ENCODE measurements at regions not wholly inside any gene's neighbourhood (a gene's known extent, or its start where the extent isn't known, plus 50 kb on each side); places are given as distances from the start of the nearest gene placed in this dataset.

DNA sequence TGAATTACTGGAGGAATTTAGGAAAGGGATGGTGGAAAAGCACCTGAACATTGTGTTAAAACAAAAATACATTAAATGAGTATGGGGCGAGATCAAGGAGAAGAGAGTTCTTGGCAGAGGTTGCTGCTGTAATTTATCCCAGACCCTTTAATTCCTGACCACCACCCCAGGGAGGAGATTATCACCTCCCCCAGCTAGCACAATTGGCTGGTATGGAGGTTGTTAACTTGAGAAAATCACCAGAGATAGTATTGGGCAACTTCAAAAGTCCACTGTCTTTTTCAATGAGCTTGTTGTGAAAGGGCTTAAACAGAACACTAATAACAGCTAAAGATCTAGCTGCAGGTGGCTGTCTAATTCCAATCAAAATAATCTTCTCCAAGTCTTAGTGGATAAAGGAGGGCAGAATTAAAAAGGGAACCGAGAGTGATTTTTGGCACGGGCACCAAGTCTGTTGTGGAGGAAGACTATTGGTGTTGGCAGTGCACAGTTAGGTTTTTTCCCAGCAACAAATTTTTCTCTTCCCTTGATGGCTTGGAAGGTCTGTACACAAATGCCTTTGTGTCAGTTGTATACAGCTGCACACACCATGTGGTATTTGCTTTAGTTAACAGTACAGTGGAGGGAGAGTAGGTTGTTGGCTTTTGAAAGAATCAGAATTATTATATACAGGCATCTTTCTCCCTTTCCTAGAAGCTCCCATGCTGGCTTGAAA is 289.5 kb downstream of the SLC4A3 start:
- Histone ChIP-seq H3K27ac (no peak overlapping the region), H3K9me3 (replicated peaks) (no peaks in the 10 kb centered on the region), H3K27me3 (replicated peaks) (no peaks in the 10 kb centered on the region), H3K4me3 (no peak overlapping the region), H3K36me3 (no peaks in the 10 kb centered on the region), H3K4me1 (replicated peaks) (no peaks in the 10 kb centered on the region)
- no peak for DNase-seq (ENCODE audit: low read depth in 1 of 2, low spot score in 2 of 2)

DNA sequence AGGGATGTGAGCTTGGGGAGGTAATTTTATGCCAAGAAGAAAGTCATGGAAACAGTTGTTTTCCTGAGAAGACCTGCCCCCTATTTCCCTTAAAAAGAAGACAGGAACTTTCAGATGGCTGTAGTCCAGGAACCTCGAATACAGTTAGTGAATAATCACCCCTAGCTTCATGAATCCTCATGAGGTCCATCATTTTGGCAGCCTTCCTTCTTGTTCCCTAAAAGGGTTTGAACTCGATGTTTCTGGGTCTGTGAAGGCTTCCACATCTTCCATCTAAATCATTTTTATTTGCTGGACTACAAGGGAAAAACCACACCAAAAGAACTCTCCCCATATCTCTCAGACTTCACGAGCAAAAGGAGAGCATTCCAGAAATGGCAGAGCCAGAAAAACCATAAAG is 290.8 kb downstream of the SLC4A3 start:
- Histone ChIP-seq H3K4me3 (no peak overlapping the region), H3K27ac (no peak overlapping the region), H3K27me3 (replicated peaks) (no peaks in the 10 kb centered on the region), H3K9me3 (replicated peaks) (no peaks in the 10 kb centered on the region), H3K36me3 (no peaks in the 10 kb centered on the region), H3K4me1 (replicated peaks) (no peaks in the 10 kb centered on the region)
- DNase-seq (ENCODE audit: low read depth in 1 of 2, low spot score in 2 of 2) = no peak

DNA sequence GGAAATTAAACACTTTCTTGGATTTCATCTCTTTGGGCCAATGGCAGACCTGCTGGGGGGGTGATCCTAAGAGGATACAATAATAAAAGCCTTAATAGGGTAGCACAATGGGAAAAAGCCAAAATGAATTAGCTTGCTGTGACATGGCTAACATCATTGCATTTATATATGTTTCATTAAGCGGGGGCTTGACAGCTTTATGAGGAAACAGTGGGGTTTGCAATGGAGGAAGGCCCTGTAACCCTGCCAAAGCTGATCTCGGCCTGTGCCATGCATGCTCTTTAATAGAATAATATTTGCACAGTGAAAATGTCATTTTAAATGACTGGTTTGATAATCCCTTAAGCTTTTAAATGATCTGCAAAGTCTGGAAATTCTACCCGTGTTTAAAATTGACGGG is 291.5 kb downstream of the SLC4A3 start:
- no peaks in the 10 kb centered on the region for H3K36me3 ChIP-seq
- no peak overlapping the region for H3K27ac ChIP-seq
- H3K27me3 ChIP-seq (replicated peaks) = no peaks in the 10 kb centered on the region
- H3K9me3 ChIP-seq (replicated peaks) = no peaks in the 10 kb centered on the region
- no peak overlapping the region for H3K4me3 ChIP-seq
- H3K4me1 ChIP-seq (replicated peaks) = no peaks in the 10 kb centered on the region
- no peak for DNase-seq (ENCODE audit: low read depth in 1 of 2, low spot score in 2 of 2)

DNA sequence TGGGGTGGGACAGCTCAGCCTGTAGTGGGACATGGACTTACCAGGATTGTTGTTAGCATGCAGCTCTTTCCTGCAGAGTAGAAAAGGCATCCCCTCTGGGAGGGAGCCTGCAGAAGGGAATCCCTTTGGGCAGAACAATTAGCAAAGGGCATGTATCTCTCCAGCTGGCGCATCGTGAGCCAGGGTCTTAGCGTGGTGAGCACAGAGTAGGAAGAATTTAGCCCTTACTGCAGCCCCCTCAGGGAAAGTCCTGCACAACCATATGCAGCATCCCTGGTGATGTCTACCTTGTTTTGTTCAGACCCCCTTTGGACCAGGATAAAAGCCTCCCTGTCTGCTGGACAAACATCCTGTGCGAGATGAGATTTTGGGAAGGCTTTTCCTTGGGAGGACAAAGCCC is 292.1 kb downstream of the SLC4A3 start:
- Histone ChIP-seq H3K9me3 (replicated peaks) (no peaks in the 10 kb centered on the region), H3K4me3 (no peak overlapping the region), H3K4me1 (replicated peaks) (no peaks in the 10 kb centered on the region), H3K36me3 (no peaks in the 10 kb centered on the region), H3K27me3 (replicated peaks) (no peaks in the 10 kb centered on the region), H3K27ac (no peak overlapping the region)
- no peak for DNase-seq (ENCODE audit: low read depth in 1 of 2, low spot score in 2 of 2)

DNA sequence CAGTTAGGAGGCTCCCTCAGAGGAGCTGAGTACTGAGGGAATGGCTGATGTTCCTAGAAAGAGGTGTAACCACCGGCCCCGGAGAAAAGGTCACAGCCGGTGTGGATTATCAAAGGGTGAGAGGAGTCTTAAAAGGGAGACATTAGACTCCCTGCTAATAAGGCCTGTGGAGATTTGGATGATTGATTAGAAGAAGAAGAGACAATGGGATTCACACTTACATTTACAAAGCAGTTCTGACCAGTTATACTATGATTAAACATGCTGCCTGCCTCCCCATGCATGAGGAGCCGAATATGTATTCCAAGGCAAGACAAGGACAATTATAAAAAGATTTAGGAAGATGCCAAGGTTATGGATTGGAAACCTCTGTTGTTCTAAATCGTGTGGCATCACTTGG is 302.4 kb downstream of the SLC4A3 start:
- H3K36me3 ChIP-seq = no peaks in the 10 kb centered on the region
- H3K4me1 ChIP-seq (replicated peaks) = no peaks in the 10 kb centered on the region
- no peaks in the 10 kb centered on the region for H3K9me3 ChIP-seq (replicated peaks)
- H3K27me3 ChIP-seq (replicated peaks) = no peaks in the 10 kb centered on the region
- DNase-seq (ENCODE audit: low read depth in 1 of 2, low spot score in 2 of 2) = no peak
- H3K27ac ChIP-seq = no peak overlapping the region
- H3K4me3 ChIP-seq = no peak overlapping the region

DNA sequence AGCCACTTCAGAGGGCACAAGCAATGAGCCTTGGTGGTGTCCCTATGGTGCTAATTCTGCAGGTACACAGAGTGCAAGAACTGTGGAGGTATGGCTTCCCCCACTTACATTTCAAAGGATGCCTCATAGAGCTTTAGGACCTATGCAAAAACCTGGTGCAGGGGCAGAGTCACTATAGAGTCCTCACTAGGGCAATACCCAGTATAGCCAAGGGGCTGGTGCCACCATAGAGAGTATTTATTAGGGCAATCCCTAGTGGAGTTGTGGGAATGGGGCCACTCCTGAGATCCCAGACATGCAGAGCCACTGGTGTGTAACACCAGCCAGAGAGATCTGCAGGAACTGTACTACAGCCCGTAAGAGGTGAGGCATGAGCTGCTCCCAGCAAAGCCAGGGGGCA is 312.2 kb downstream of the SLC4A3 start:
- Histone ChIP-seq H3K27ac (no peak overlapping the region), H3K4me1 (replicated peaks) (no peaks in the 10 kb centered on the region), H3K9me3 (replicated peaks) (no peaks in the 10 kb centered on the region), H3K4me3 (no peak overlapping the region), H3K27me3 (replicated peaks) (no peaks in the 10 kb centered on the region), H3K36me3 (no peaks in the 10 kb centered on the region)
- no peak for DNase-seq (ENCODE audit: low read depth in 1 of 2, low spot score in 2 of 2)

DNA sequence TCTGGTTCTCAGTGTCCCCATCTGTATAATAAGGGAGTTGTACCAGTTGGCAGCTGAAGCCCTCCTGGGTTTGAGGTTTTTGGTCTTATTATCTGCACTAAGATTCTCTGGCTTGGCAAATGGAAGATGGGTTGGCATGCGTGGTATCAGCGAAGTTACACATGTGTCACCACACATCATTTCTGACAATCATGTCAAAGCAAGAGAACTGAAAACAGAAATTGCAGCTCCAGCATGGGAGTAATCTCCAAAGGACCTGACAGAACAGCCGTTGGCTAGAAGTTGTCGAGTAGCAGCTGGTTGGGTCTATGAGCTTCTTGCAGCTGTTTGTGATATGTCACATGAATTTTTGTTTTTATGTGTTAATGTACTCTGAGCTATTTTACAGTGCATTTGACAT is 317.4 kb downstream of the SLC4A3 start:
- Histone ChIP-seq H3K27me3 (replicated peaks) (no peaks in the 10 kb centered on the region), H3K27ac (no peak overlapping the region)

DNA sequence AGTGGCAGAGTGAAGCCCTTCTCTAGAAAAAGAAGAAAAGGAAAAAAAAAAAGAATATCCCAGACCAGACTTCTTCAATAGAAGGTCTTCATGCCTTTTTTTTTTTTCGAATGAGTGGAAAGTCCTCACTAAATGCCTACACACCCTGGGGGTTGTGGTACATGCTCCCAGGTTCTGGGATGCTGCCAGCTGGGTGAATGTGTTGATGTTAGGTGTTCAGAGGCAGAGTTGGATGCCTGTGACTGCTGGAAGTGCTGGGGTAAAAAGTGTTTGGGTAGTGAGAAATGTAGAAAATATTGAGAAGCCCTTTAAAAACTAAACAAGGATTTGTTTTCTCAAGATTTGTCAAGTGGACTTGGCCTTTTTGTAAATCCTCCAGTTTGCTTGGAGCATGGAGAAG is 318.6 kb downstream of the SLC4A3 start:
- no peak for DNase-seq (ENCODE audit: low read depth in 1 of 2, low spot score in 2 of 2)
- H3K4me1 ChIP-seq (replicated peaks) = peaks cover 7% of the 10 kb centered on the region; the same call in 1 of the 2 replicates
- H3K9me3 ChIP-seq (replicated peaks) = no peaks in the 10 kb centered on the region
- no peak overlapping the region for H3K27ac ChIP-seq
- H3K27me3 ChIP-seq (replicated peaks) = no peaks in the 10 kb centered on the region
- no peak overlapping the region for H3K4me3 ChIP-seq
- H3K36me3 ChIP-seq = no peaks in the 10 kb centered on the region

More for the DNA sequence above, 317.4 kb downstream of the SLC4A3 start:
- Histone ChIP-seq H3K4me3 (no peak overlapping the region), H3K36me3 (no peaks in the 10 kb centered on the region), H3K9me3 (replicated peaks) (no peaks in the 10 kb centered on the region), H3K4me1 (replicated peaks) (peaks cover 7% of the 10 kb centered on the region; the same call in 1 of the 2 replicates)
- no peak for DNase-seq (ENCODE audit: low read depth in 1 of 2, low spot score in 2 of 2)

DNA sequence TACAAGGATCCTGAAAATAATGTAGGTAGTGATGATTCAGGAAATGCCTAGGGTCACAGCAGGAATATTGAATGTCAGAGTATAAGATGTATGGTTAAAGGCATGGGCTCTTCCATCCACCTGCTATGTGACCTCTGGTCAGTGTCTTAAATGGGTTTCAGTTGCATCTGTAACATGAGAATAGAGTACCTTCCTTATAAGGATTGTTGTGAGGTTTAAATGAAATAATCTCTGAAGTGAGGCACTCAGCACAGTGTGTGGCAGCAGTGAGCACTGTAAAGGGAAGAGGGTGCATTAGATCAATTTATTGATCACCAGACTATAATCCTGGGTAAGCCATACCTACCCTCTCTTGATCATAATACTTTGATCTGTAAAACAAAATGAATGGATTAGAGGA is 319.1 kb downstream of the SLC4A3 start:
- no peak overlapping the region for H3K4me3 ChIP-seq
- no peak overlapping the region for H3K27ac ChIP-seq
- peaks cover 7% of the 10 kb centered on the region; the same call in 1 of the 2 replicates for H3K4me1 ChIP-seq (replicated peaks)
- no peaks in the 10 kb centered on the region for H3K9me3 ChIP-seq (replicated peaks)
- no peak for DNase-seq (ENCODE audit: low read depth in 1 of 2, low spot score in 2 of 2)
- no peaks in the 10 kb centered on the region for H3K27me3 ChIP-seq (replicated peaks)
- no peaks in the 10 kb centered on the region for H3K36me3 ChIP-seq

DNA sequence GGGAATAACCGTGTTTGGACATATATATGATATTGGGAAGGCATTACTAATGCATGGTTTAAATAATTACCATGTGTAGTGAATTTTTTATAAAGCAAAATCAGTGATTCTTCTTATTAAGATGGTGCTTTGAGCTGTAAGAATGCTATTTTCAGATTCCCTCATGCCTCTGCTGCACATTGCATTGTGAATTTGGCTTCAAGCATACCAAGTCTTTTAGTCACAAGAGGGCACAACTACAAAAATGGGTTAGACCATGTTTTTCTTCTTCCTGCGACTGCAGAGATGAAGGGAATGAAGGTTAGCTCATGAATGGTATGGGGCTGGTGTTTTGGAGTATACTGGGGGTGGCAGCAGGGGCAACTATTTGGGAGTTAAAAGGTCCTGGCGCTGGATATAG is 320.1 kb downstream of the SLC4A3 start:
- Histone ChIP-seq H3K4me3 (no peak overlapping the region), H3K27ac (no peak overlapping the region), H3K4me1 (replicated peaks) (peaks cover 7% of the 10 kb centered on the region; the same call in 1 of the 2 replicates), H3K27me3 (replicated peaks) (no peaks in the 10 kb centered on the region), H3K9me3 (replicated peaks) (no peaks in the 10 kb centered on the region), H3K36me3 (no peaks in the 10 kb centered on the region)
- DNase-seq (ENCODE audit: low read depth in 1 of 2, low spot score in 2 of 2) = no peak

DNA sequence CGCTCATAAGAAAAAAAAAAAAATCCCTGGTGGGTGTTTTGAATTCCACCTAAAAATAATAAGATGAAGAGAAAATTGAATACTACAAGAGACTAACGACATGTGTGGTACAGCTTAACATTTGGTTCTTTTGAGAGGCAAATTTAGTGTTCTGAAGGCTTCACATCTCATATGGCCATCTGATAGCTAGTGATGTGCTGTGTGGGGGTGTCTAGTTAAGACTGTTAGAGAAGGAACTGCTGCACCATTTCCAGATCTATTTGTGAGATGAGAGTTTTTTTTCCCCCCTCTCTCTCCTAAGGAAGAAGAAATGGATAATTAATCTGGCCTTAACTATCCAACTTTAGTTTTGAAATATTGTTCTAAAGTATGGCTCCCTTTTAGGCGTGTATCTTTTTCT is 321.6 kb downstream of the SLC4A3 start:
- no peaks in the 10 kb centered on the region for H3K9me3 ChIP-seq (replicated peaks)
- no peak overlapping the region for H3K4me3 ChIP-seq
- H3K27me3 ChIP-seq (replicated peaks) = no peaks in the 10 kb centered on the region
- H3K36me3 ChIP-seq = no peaks in the 10 kb centered on the region
- H3K4me1 ChIP-seq (replicated peaks) = peaks cover 7% of the 10 kb centered on the region; the same call in 1 of the 2 replicates
- H3K27ac ChIP-seq = no peak overlapping the region
- no peak for DNase-seq (ENCODE audit: low read depth in 1 of 2, low spot score in 2 of 2)

DNA sequence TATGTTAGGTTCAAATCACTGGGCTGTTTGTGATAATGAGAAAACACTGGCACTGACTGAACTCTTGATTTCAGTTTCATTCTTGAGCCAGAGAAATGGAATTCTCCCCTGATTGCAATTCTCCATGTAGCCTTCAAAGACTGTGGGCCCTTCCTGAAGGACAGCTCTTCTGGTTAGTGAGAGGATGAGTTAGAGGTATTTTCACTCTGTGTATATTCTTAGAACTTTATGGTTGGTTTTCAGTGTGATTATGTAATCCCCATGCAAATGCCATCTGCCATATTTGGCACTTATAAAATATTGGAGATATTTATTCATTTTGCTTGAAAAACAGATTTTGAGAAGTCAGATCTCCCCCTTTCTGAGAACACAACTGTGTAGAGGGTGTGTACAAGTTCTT is 323.7 kb downstream of the SLC4A3 start:
- Histone ChIP-seq H3K9me3 (replicated peaks) (no peaks in the 10 kb centered on the region), H3K27ac (no peak overlapping the region), H3K4me3 (no peak overlapping the region), H3K27me3 (replicated peaks) (no peaks in the 10 kb centered on the region), H3K36me3 (no peaks in the 10 kb centered on the region), H3K4me1 (replicated peaks) (peaks cover 7% of the 10 kb centered on the region; the same call in 1 of the 2 replicates)
- no peak for DNase-seq (ENCODE audit: low read depth in 1 of 2, low spot score in 2 of 2)

DNA sequence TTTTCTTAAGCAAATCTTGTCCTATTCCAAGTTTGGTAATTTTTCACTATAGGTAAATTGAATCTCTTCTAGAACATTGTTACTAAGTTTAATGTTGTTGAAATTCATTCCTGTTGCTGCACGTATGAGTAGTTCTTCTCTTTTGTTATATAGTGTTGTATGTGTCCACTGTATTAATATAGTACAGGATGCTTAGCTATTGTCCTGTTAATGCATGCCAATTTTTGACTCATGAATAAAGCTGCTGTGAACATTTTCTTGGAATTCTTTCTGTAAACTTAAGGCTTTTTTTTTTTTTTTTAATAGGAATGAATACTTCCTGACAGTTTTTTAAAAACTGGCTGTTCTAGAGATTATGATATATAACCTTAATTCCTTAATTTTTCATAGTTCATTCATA is 326.9 kb downstream of the SLC4A3 start:
- no peaks in the 10 kb centered on the region; the same call in 1 of the 2 replicates for H3K4me1 ChIP-seq (replicated peaks)
- H3K27me3 ChIP-seq (replicated peaks) = no peaks in the 10 kb centered on the region
- peak in 1 of 2 experiments; percentile 11 for DNase-seq (ENCODE audit: low read depth in 1 of 2, low spot score in 2 of 2)
- no peaks in the 10 kb centered on the region for H3K36me3 ChIP-seq
- H3K27ac ChIP-seq = no peak overlapping the region
- no peak overlapping the region for H3K4me3 ChIP-seq
- H3K9me3 ChIP-seq (replicated peaks) = no peaks in the 10 kb centered on the region

DNA sequence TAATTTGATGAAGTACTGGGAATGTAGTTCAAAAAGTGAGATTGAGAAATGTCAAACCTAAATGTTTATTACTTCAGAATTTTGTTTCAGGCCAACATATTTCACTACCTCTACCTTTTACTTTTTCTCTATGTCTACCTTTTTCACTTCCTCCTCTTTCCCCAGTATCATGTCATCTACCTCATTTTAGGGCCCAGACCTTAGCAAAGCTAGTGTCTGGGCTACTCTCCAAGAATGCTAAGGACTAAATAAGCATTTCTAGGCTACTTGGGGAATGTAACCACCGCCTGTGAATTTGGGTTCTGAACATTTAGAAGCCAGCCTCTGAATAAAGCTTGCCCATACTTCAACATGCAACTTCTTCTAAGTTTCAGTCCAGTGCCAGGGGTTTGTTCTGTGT is 330.4 kb downstream of the SLC4A3 start:
- H3K4me3 ChIP-seq = no peak overlapping the region
- DNase-seq (ENCODE audit: low read depth in 1 of 2, low spot score in 2 of 2) = no peak

DNA sequence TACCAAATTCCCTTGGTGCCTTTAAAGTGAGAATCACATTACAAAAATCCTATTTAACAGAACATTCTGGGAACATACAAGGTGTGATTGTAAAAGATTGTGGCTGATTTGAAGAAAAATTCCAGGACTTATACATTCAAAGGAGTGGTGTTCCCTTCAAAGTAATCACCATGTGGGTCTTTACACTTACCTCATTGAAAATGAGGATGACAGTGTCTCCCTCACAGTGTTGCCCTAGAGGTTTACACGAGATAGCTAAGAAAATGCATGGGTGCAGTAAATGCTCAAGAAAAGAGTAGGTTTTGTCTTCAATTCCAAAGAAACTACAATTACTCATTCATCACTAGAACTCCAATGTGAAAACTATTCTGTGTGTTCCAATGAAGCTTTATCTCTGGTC is 331.5 kb downstream of the SLC4A3 start:
- Histone ChIP-seq H3K27me3 (replicated peaks) (no peaks in the 10 kb centered on the region), H3K4me1 (replicated peaks) (peaks cover 3% of the 10 kb centered on the region; the same call in 1 of the 2 replicates), H3K4me3 (no peak overlapping the region), H3K27ac (no peak overlapping the region), H3K36me3 (no peaks in the 10 kb centered on the region), H3K9me3 (replicated peaks) (no peaks in the 10 kb centered on the region)
- DNase-seq (ENCODE audit: low read depth in 1 of 2, low spot score in 2 of 2) = no peak

More for the DNA sequence above, 330.4 kb downstream of the SLC4A3 start:
- H3K27me3 ChIP-seq (replicated peaks) = no peaks in the 10 kb centered on the region
- H3K4me1 ChIP-seq (replicated peaks) = peaks cover 3% of the 10 kb centered on the region; the same call in 1 of the 2 replicates
- no peaks in the 10 kb centered on the region for H3K36me3 ChIP-seq
- no peak overlapping the region for H3K27ac ChIP-seq
- no peaks in the 10 kb centered on the region for H3K9me3 ChIP-seq (replicated peaks)
